LNCAP (cell line): ENCODE measurements at regions not wholly inside any gene's neighbourhood (a gene's known extent, or its start where the extent isn't known, plus 50 kb on each side); places are given as distances from the start of the nearest gene placed in this dataset.

Experiments
- CTCF ChIP-seq: fragments of 450-650 bp; IDR thresholded peaks from 2 replicates; pipeline ENCODE4 v1.5.1; 2017; ENCODE audit warnings: mild to moderate bottlenecking

- no peak for TF ChIP-seq CTCF
Observed at GRCh38 chr18:76604935-76605240, 109.8 kb upstream of the ZNF516 start.

- no peak for TF ChIP-seq CTCF
Observed at GRCh38 chr18:76604108-76604934, 109.3 kb upstream of the ZNF516 start.

GRCh38 chr18:76602191-76602590 is 107.1 kb upstream of the ZNF516 start:
- TF ChIP-seq CTCF, result no peak

GRCh38 chr18:76594966-76595365 is 99.9 kb upstream of the ZNF516 start:
- TF ChIP-seq CTCF, result no peak

- no peak for TF ChIP-seq CTCF
Observed at GRCh38 chr18:76593843-76594242, 98.8 kb upstream of the ZNF516 start.

- no peak for TF ChIP-seq CTCF
Observed at GRCh38 chr18:76592981-76593381, 97.9 kb upstream of the ZNF516 start.

- TF ChIP-seq CTCF, result no peak
Observed at GRCh38 chr18:76592096-76592495, 97.1 kb upstream of the ZNF516 start.

GRCh38 chr18:76589866-76590265 is 94.8 kb upstream of the ZNF516 start:
- no peak for TF ChIP-seq CTCF
